H1 (cell line): ENCODE measurements at regions not wholly inside any gene's neighbourhood (a gene's known extent, or its start where the extent isn't known, plus 50 kb on each side); places are given as distances from the start of the nearest gene placed in this dataset.

Experiments
- CTCF ChIA-PET: fragments of 300-600 bp; sonication (Branson Sonifier 250); formaldehyde crosslinking; loops from one replicate; lab custom pipeline; 2021; ENCODE audit not compliant: partially characterized antibody; lab: Charles Lee
- POLR2A ChIA-PET: fragments of 300-600 bp; sonication (Branson Sonifier 250); formaldehyde crosslinking; loops from one replicate; lab custom pipeline; 2021; ENCODE audit warnings: inconsistent platforms; ENCODE audit not compliant: partially characterized antibody; lab: Charles Lee
- DNase-seq, 2 experiments: peaks; one replicate each; pipeline versions ENCODE4 v3.0.0 to v3.0.0-alpha.2; 2010 to 2022; ENCODE audit warnings: low spot score in 2 of 2, low read depth in 1 of 2, mixed read lengths in 1 of 2
- FAIRE-seq: peaks from 2 replicates; lab custom pipeline; 2011; peaks lifted over from hg19 to GRCh38; lab: Jason Lieb, UNC
- H2AFZ ChIP-seq: 2 replicates; pipeline ENCODE4 v1.8.1; 2012; ENCODE audit warnings: low read length, inconsistent platforms
- H2AK5ac ChIP-seq: 2 replicates; pipeline ENCODE4 v1.6.1; 2013; ENCODE audit warnings: low read depth, low read length
- H2BK120ac ChIP-seq: replicated peaks from 2 replicates; pipeline ENCODE3; 2013; ENCODE audit warnings: low read depth, low read length, inconsistent platforms
- H2BK12ac ChIP-seq: 2 replicates; pipeline ENCODE4 v1.6.1; 2013; ENCODE audit warnings: low read depth, low read length
- H2BK15ac ChIP-seq: 2 replicates; pipeline ENCODE4 v1.6.1; 2013; ENCODE audit warnings: low read length
- H2BK20ac ChIP-seq: 2 replicates; pipeline ENCODE4 v1.6.1; 2013; ENCODE audit warnings: low read length
- H2BK5ac ChIP-seq: 2 replicates; pipeline ENCODE4 v1.6.1; 2013; ENCODE audit warnings: low read depth, low read length
- H3K14ac ChIP-seq: 2 replicates; pipeline ENCODE4 v1.6.1; 2013; ENCODE audit warnings: inconsistent platforms; ENCODE audit not compliant: insufficient read length
- H3K18ac ChIP-seq: 2 replicates; pipeline ENCODE4 v1.6.1; 2013; ENCODE audit warnings: low read length; ENCODE audit errors: extremely low read depth
- H3K23ac ChIP-seq: 2 replicates; pipeline ENCODE4 v1.6.1; 2013; ENCODE audit warnings: inconsistent platforms; ENCODE audit not compliant: insufficient read length
- H3K23me2 ChIP-seq: 2 replicates; pipeline ENCODE4 v1.6.1; 2013; ENCODE audit warnings: low read depth, low read length
- H3K27ac ChIP-seq: 2 replicates; pipeline ENCODE4 v1.6.1; 2011; ENCODE audit warnings: low read depth, low read length, inconsistent platforms
- H3K27me3 ChIP-seq, 4 experiments: replicated peaks in 1 of 4; 1 replicate in 1 of 4; 2 replicates in 3 of 4; pipeline versions ENCODE4 v1.6.1 to v1.8.1; 2011 to 2013; ENCODE audit warnings: low read length in 3 of 4, mild to moderate bottlenecking in 3 of 4, inconsistent platforms in 2 of 4, mixed read lengths in 2 of 4, moderate library complexity in 1 of 4; ENCODE audit not compliant: control insufficient read depth in 3 of 4, insufficient read depth in 3 of 4; ENCODE audit errors: extremely low read depth in 1 of 4
- H3K36me3 ChIP-seq, 4 experiments: 2 replicates each; pipeline versions ENCODE4 v1.6.1 to v1.8.1; 2011 to 2013; ENCODE audit warnings: mild to moderate bottlenecking in 4 of 4, low read length in 3 of 4, moderate library complexity in 2 of 4, control low read depth in 1 of 4, inconsistent platforms in 1 of 4; ENCODE audit not compliant: insufficient read depth in 4 of 4, control insufficient read depth in 2 of 4
- H3K4ac ChIP-seq: replicated peaks from 2 replicates; pipeline ENCODE3; 2013; ENCODE audit warnings: low read length, low read depth, mixed read lengths, inconsistent platforms; ENCODE audit not compliant: insufficient read length
- H3K4me1 ChIP-seq, 4 experiments: replicated peaks in 1 of 4; 1 replicate in 1 of 4; 2 replicates in 3 of 4; pipeline versions ENCODE4 v1.6.1 to v1.8.1; 2011 to 2013; ENCODE audit warnings: low read length in 3 of 4, inconsistent platforms in 2 of 4, mixed read lengths in 1 of 4; ENCODE audit not compliant: insufficient read depth in 4 of 4, control insufficient read depth in 3 of 4
- H3K4me2 ChIP-seq, 2 experiments: 2 replicates each; pipeline versions ENCODE4 v1.6.1 to v1.8.1; 2011 to 2013; ENCODE audit warnings: low read depth in 2 of 2, low read length in 2 of 2, control low read depth in 1 of 2, inconsistent platforms in 1 of 2, mild to moderate bottlenecking in 1 of 2; ENCODE audit not compliant: insufficient read depth in 1 of 2
- H3K4me3 ChIP-seq, 4 experiments: fragments of 200-600, 300-600 bp in 1 of 4; sonication (generic), shearing (Covaris generic), sonication (Bioruptor Twin) in 1 of 4; 2 replicates each; pipeline versions ENCODE4 v1.5.1 to v1.8.1; 2011 to 2016; ENCODE audit warnings: low read length in 4 of 4, low read depth in 3 of 4, control low read depth in 2 of 4, inconsistent platforms in 2 of 4, mild to moderate bottlenecking in 2 of 4, mixed read lengths in 1 of 4, moderate library complexity in 1 of 4; ENCODE audit not compliant: insufficient read depth in 2 of 4; ENCODE audit errors: extremely low read depth in 1 of 4
- H3K56ac ChIP-seq: replicated peaks from 2 replicates; pipeline ENCODE3; 2013; ENCODE audit warnings: low read depth, mild to moderate bottlenecking, mixed read lengths, low read length, inconsistent platforms; ENCODE audit not compliant: insufficient read length
- H3K79me1 ChIP-seq: 2 replicates; pipeline ENCODE4 v1.6.1; 2013; ENCODE audit warnings: low read depth, low read length, control low read depth
- H3K79me2 ChIP-seq, 2 experiments: 2 replicates each; pipeline versions ENCODE4 v1.6.1 to v1.8.1; 2012 to 2013; ENCODE audit warnings: low read length in 2 of 2, mild to moderate bottlenecking in 2 of 2, inconsistent platforms in 1 of 2; ENCODE audit not compliant: insufficient read depth in 2 of 2, control insufficient read depth in 1 of 2
- H3K9ac ChIP-seq, 4 experiments: replicated peaks in 1 of 4; 1 replicate in 1 of 4; 2 replicates in 3 of 4; pipeline versions ENCODE4 v1.6.1 to v1.8.1; 2011 to 2013; ENCODE audit warnings: low read depth in 3 of 4, low read length in 3 of 4, control low read depth in 2 of 4, mild to moderate bottlenecking in 2 of 4, moderate library complexity in 2 of 4, inconsistent platforms in 1 of 4; ENCODE audit errors: extremely low read depth in 1 of 4
- H3K9me3 ChIP-seq, 2 experiments: 2 replicates each; pipeline versions ENCODE4 v1.6.1 to v1.8.1; 2012 to 2013; ENCODE audit warnings: mild to moderate bottlenecking in 2 of 2, moderate library complexity in 2 of 2, control low read depth in 1 of 2, inconsistent platforms in 1 of 2, low read depth in 1 of 2, low read length in 1 of 2, mixed read lengths in 1 of 2; ENCODE audit not compliant: insufficient read depth in 2 of 2
- H4K20me1 ChIP-seq, 2 experiments: replicated peaks in 1 of 2; 2 replicates each; pipeline versions ENCODE3 to v1.8.1; 2011 to 2013; ENCODE audit warnings: inconsistent platforms in 2 of 2, low read length in 2 of 2, mild to moderate bottlenecking in 1 of 2; ENCODE audit not compliant: insufficient read depth in 2 of 2, control insufficient read depth in 1 of 2
- H4K5ac ChIP-seq: 2 replicates; pipeline ENCODE4 v1.6.1; 2013; ENCODE audit warnings: low read length, low read depth, mixed read lengths, inconsistent platforms; ENCODE audit not compliant: insufficient read length
- H4K8ac ChIP-seq: 2 replicates; pipeline ENCODE4 v1.8.0; 2013; ENCODE audit warnings: mild to moderate bottlenecking, moderate library complexity, low read length, inconsistent platforms; ENCODE audit not compliant: insufficient read depth; ENCODE audit errors: extremely low read depth
- H4K91ac ChIP-seq: replicated peaks from 2 replicates; pipeline ENCODE3; 2013; ENCODE audit warnings: low read length, mixed read lengths, inconsistent platforms; ENCODE audit not compliant: insufficient read length
- RAD21 ChIP-seq, 2 experiments: IDR thresholded peaks in 1 of 2; conservative IDR thresholded peaks in 1 of 2; 2 replicates each; pipeline ENCODE4 v1.6.1; 2011; ENCODE audit warnings: low read depth in 2 of 2, low read length in 2 of 2, improper control_type of control experiment in 1 of 2, inconsistent platforms in 1 of 2, mild to moderate bottlenecking in 1 of 2, moderate library complexity in 1 of 2
- SIRT6 ChIP-seq: IDR thresholded peaks from one replicate; pipeline ENCODE4 v1.7.1; 2012; ENCODE audit warnings: low read length, inconsistent platforms
- whole genome bisulfite sequencing, 2 experiments: shearing (Covaris generic) in 1 of 2; methylation state at CpG; one replicate each; pipeline versions ENCODE4 v1.1.6 to v1.1.7; 2013 to 2015; ENCODE audit warnings: low lambda C conversion rate in 2 of 2, mixed read lengths in 2 of 2, inconsistent platforms in 1 of 2, low coverage in 1 of 2, missing lambda C conversion rate in 1 of 2; ENCODE audit not compliant: insufficient replicate concordance in 2 of 2, insufficient coverage in 1 of 2, insufficient read length in 1 of 2; ENCODE audit errors: extremely low coverage in 1 of 2, missing lambda C conversion rate in 1 of 2; 5-methylcytosine and 5-hydroxymethylcytosine counted together
- TF ChIP-seq, protein P1 (sequence below), 3 experiments: IDR thresholded peaks; 1 replicate in 2 of 3; 2 replicates in 1 of 3; pipeline versions ENCODE4 v1.5.1 to v1.6.1; 2011; ENCODE audit warnings: low read length in 3 of 3, mild to moderate bottlenecking in 3 of 3, inconsistent platforms in 2 of 3, low read depth in 1 of 3, moderate library complexity in 1 of 3; ENCODE audit not compliant: insufficient read depth in 1 of 3; ENCODE audit errors: control extremely low read depth in 1 of 3

DNA sequence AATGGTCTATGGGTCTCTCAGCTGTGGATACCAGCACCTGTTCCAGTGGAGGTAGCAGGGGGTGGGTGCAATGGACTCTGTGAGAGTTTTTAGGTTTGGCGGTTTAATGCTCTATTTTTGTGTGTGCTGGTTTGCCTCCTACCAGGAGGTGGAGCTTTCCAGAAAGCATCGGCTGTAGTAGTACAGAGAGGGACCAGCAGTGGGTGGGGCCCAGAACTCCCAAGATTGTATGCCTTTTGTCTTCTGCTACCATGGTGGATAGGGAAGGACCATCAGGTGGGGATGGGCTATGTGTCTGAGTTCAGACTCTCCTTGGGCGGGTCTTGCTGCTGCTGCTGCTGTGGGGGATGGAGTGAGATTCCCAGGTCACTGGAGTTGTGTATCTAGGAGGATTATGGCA, 557.2 kb upstream of the GRID2 start:
- Histone ChIP-seq H3K36me3 (no peaks in the 10 kb centered on the region), H3K4me2 (no peak overlapping the region), H2BK120ac (no peak overlapping the region), H3K4me1 (no peaks in the 10 kb centered on the region), H3K79me1 (no peaks in the 10 kb centered on the region), H2AFZ (no peak overlapping the region; the same call in 1 of the 2 replicates), H4K5ac (no peak overlapping the region), H3K27ac (no peak overlapping the region), H3K14ac (no peak overlapping the region), H4K91ac (no peak overlapping the region), H2AK5ac (no peak overlapping the region), H4K20me1 (no peaks in the 10 kb centered on the region), H3K79me2 (no peaks in the 10 kb centered on the region), H2BK12ac (no peak overlapping the region), H3K56ac (no peak overlapping the region), H3K27me3 (no peaks in the 10 kb centered on the region), H3K4me3 (no peak overlapping the region), H4K8ac (no peak overlapping the region), H3K4ac (no peak overlapping the region), H2BK5ac (no peak overlapping the region), H2BK15ac (no peak overlapping the region), H3K9ac (no peak overlapping the region), H3K9me3 (no peaks in the 10 kb centered on the region), H3K23ac (no peak overlapping the region), H2BK20ac (no peak overlapping the region), H3K18ac (no peak overlapping the region), H3K23me2 (no peaks in the 10 kb centered on the region)
- CTCF ChIA-PET, result no interaction called here
- WGBS, 2 experiments, result 63% methylated on average over 3 of the region's 3 CpGs; no CpG with 5 or more reads in 1 of the 2 experiments
- POLR2A ChIA-PET, result no interaction called here
- DNase-seq, result no peak
- FAIRE-seq, result no peak
- TF ChIP-seq RAD21 (IDR thresholded peaks at IDR 0.05 in 1 of 2, conservative IDR thresholded peaks at IDR 0.05 in 1 of 2; ENCODE audit: low read depth in 2 of 2, low read length in 2 of 2) (peak in 1 of 2 experiments; percentile 30; a peak in 1 of 4 replicates), SIRT6 (no peak)
- TF ChIP-seq, protein P1, sequence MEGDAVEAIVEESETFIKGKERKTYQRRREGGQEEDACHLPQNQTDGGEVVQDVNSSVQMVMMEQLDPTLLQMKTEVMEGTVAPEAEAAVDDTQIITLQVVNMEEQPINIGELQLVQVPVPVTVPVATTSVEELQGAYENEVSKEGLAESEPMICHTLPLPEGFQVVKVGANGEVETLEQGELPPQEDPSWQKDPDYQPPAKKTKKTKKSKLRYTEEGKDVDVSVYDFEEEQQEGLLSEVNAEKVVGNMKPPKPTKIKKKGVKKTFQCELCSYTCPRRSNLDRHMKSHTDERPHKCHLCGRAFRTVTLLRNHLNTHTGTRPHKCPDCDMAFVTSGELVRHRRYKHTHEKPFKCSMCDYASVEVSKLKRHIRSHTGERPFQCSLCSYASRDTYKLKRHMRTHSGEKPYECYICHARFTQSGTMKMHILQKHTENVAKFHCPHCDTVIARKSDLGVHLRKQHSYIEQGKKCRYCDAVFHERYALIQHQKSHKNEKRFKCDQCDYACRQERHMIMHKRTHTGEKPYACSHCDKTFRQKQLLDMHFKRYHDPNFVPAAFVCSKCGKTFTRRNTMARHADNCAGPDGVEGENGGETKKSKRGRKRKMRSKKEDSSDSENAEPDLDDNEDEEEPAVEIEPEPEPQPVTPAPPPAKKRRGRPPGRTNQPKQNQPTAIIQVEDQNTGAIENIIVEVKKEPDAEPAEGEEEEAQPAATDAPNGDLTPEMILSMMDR (IDR thresholded peaks at IDR 0.05; ENCODE audit: control extremely low read depth in 1 of 3, insufficient read depth in 1 of 3, low read depth in 1 of 3, low read length in 3 of 3), result peak in 1 of 3 experiments; percentile 10; a peak in 1 of 4 replicates
